Right atrium auricular region (tissue), 2 donors: ENCODE measurements at regions not wholly inside any gene's neighbourhood (a gene's known extent, or its start where the extent isn't known, plus 50 kb on each side); places are given as distances from the start of the nearest gene placed in this dataset.

Source experiments
- DNase-seq: peaks from one replicate; pipeline ENCODE4 v3.0.0-alpha.2; 2019; ENCODE audit warnings: low spot score
- H3K27ac ChIP-seq, 2 donors: fragments of 200-600 bp; sonication (generic); 1 replicate in 1 of 2; 2 replicates in 1 of 2; pipeline ENCODE4 v1.5.1; 2016 to 2019
- H3K27me3 ChIP-seq, 2 donors: fragments of 200-600 bp; sonication (generic); one replicate each; pipeline versions ENCODE4 v1.5.1 to v1.6.0; 2017 to 2019
- H3K36me3 ChIP-seq: fragments of 200-600 bp; sonication (generic); one replicate; pipeline ENCODE4 v1.5.1; 2016
- H3K4me1 ChIP-seq, 2 donors: fragments of 200-600 bp; sonication (generic); one replicate each; pipeline versions ENCODE4 v1.5.1 to v1.6.0; 2017 to 2019
- H3K4me3 ChIP-seq, 2 donors: fragments of 200-600 bp; sonication (generic); 1 replicate in 1 of 2; 2 replicates in 1 of 2; pipeline ENCODE4 v1.5.1; 2017 to 2019; ENCODE audit warnings: mild to moderate bottlenecking in 1 of 2, moderate library complexity in 1 of 2
- H3K9me3 ChIP-seq, 2 donors: fragments of 200-600 bp; sonication (generic); one replicate each; pipeline ENCODE4 v1.5.1; 2019
- TF ChIP-seq, protein P1 (sequence below), 2 donors: fragments of 200-600 bp; sonication (generic); IDR thresholded peaks; one replicate each; pipeline ENCODE4 v1.5.1; 2019; ENCODE audit warnings: antibody characterized with exemption in 2 of 2

DNA sequence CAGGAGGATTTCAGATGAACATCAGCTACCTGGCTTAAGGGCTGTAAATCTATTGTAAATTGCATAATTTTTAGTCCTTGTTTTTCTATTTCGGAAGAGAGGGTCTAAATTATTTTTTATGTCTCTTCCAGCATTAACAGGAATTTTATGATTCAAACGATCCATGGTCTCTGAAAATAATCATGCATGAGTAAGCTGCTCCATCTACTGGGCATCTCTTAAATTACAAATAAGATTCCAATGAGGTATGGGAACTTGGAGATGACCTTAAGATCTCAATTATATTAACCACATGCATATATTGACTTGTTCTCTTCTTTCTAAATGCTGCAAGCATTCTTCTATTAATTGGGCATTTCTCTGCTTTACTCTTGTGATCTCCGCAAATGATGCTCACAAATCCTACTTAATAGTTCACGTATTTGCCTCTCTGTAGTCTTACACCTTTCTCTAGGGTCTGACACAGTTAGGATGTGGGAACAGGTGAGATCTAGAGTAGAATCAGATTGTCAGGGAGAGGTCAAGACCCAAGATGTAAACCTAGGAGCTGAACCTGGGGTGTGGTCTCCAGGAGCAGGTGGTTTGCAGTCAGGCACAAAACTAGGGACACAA is 86.9 kb downstream of the NUDT12 start:
- H3K27me3 ChIP-seq, result no peaks in the 10 kb centered on the region
- no peak for DNase-seq
- H3K4me3 ChIP-seq, result no peak overlapping the region
- H3K9me3 ChIP-seq, result no peaks in the 10 kb centered on the region
- H3K4me1 ChIP-seq, result no peaks in the 10 kb centered on the region
- TF ChIP-seq, protein P1, sequence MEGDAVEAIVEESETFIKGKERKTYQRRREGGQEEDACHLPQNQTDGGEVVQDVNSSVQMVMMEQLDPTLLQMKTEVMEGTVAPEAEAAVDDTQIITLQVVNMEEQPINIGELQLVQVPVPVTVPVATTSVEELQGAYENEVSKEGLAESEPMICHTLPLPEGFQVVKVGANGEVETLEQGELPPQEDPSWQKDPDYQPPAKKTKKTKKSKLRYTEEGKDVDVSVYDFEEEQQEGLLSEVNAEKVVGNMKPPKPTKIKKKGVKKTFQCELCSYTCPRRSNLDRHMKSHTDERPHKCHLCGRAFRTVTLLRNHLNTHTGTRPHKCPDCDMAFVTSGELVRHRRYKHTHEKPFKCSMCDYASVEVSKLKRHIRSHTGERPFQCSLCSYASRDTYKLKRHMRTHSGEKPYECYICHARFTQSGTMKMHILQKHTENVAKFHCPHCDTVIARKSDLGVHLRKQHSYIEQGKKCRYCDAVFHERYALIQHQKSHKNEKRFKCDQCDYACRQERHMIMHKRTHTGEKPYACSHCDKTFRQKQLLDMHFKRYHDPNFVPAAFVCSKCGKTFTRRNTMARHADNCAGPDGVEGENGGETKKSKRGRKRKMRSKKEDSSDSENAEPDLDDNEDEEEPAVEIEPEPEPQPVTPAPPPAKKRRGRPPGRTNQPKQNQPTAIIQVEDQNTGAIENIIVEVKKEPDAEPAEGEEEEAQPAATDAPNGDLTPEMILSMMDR (IDR thresholded peaks at IDR 0.05), result peak in 1 of 2 donors; percentile 73
- H3K36me3 ChIP-seq, result no peaks in the 10 kb centered on the region
- no peak overlapping the region for H3K27ac ChIP-seq

- DNase-seq, result no peak
- H3K27me3 ChIP-seq, result no peaks in the 10 kb centered on the region
- H3K36me3 ChIP-seq, result no peaks in the 10 kb centered on the region
- H3K27ac ChIP-seq, result no peak overlapping the region
- H3K4me1 ChIP-seq, result no peaks in the 10 kb centered on the region
- TF ChIP-seq, protein P1 (IDR thresholded peaks at IDR 0.05), result no peak
- no peaks in the 10 kb centered on the region for H3K9me3 ChIP-seq
- H3K4me3 ChIP-seq, result no peak overlapping the region
Observed at GRCh38 chr5:103474677-103475076, 87.9 kb downstream of the NUDT12 start.

GRCh38 chr5:103473725-103474124 is 88.9 kb downstream of the NUDT12 start:
- H3K27ac ChIP-seq, result no peak overlapping the region
- no peaks in the 10 kb centered on the region for H3K27me3 ChIP-seq
- TF ChIP-seq, protein P1 (IDR thresholded peaks at IDR 0.05), result no peak
- no peaks in the 10 kb centered on the region for H3K9me3 ChIP-seq
- no peak for DNase-seq
- H3K4me3 ChIP-seq, result no peak overlapping the region
- no peaks in the 10 kb centered on the region for H3K36me3 ChIP-seq
- H3K4me1 ChIP-seq, result no peaks in the 10 kb centered on the region

- DNase-seq, result no peak
- TF ChIP-seq, protein P1 (IDR thresholded peaks at IDR 0.05), result no peak
- H3K9me3 ChIP-seq, result no peaks in the 10 kb centered on the region
- H3K27me3 ChIP-seq, result no peaks in the 10 kb centered on the region
- no peaks in the 10 kb centered on the region for H3K36me3 ChIP-seq
- no peaks in the 10 kb centered on the region for H3K4me1 ChIP-seq
- H3K4me3 ChIP-seq, result no peak overlapping the region
- H3K27ac ChIP-seq, result no peak overlapping the region
Observed at GRCh38 chr5:103472830-103473229, 89.8 kb downstream of the NUDT12 start.

DNA sequence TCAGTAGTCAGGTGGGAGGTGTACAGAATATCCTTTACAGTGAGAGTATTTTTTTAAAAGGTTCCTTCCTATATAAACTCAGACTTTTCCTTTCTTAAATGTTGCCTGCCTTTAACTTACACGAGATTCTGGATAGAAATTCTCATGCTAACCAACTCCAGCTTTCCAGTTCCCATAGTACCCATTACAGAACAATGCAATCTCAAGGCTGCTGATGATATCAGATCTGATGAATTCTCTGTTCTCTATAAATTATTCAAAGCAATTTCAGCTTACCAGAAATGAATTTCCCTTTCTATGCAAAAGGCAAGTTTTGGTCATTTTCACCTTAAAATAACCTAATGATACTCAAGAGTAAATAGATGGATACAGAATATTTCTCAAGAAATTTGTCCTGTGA is 90.3 kb downstream of the NUDT12 start:
- TF ChIP-seq, protein P1 (IDR thresholded peaks at IDR 0.05), result no peak
- no peak overlapping the region for H3K27ac ChIP-seq

More for the DNA sequence above, 90.3 kb downstream of the NUDT12 start:
- Histone ChIP-seq H3K9me3 (no peaks in the 10 kb centered on the region), H3K36me3 (no peaks in the 10 kb centered on the region), H3K27me3 (no peaks in the 10 kb centered on the region), H3K4me3 (no peak overlapping the region), H3K4me1 (no peaks in the 10 kb centered on the region)
- no peak for DNase-seq
